ENCODE measurements at regions not wholly inside any gene's neighbourhood (a gene's known extent, or its start where the extent isn't known, plus 50 kb on each side); places are given as distances from the start of the nearest gene placed in this dataset.
"Not testable (repeated sequence)": the region's sequence is repeated elsewhere in the genome, so short reads cannot be mapped to it uniquely, and the experiment has no call there.

DNA sequence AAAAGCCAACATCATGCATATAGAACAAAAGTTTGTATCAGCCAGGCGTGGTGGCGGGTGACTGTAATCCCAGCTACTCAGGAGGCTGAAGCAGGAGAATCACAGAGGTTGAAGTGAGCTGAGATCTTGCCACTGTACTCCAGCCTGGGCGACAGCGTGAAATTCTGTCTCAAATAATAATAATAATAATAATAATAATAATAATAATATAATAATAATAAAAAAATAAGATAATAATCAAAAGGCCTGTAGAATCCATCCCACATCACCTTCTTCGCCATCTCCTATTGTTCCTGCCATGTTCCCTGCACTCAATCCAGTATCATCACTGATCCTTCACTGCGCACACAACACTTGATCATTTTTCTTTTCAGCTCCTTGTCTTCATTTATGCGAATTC, 619.3 kb upstream of the ADARB2 start:
- Mint-ChIP-seq H3K27me3 (no peaks in the 10 kb centered on the region), H3K9me3 (peaks cover 29% of the 10 kb centered on the region), H3K4me1 (ENCODE audit: low read depth) (no peaks in the 10 kb centered on the region), H3K4me3 (no peak overlapping the region), H3K36me3 (ENCODE audit: low read depth) (no peaks in the 10 kb centered on the region), H3K27ac (no peak overlapping the region)
- intact Hi-C loops (cut with micrococcal nuclease) = no loop called here

DNA sequence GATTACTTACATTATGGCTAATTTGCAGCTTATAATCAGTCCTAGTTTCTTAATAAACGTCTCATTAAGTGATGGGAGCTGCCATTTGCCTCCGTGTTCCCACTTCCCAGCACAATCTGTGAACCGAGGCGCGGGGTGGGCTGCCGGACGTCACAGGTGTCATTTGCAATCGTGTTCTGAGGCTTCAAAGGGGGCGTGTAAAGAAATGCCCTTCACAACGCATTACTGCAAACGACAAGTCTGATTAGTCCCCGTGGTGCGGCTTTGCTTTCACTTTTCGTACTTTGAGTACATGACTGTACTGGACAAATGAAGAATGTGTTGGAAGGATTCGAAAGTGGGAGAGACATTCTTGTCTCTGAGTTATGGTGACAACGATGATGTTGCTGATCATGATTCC, 614.2 kb upstream of the ADARB2 start:
- peaks cover 2% of the 10 kb centered on the region for H3K9me3 Mint-ChIP-seq
- no peaks in the 10 kb centered on the region for H3K27me3 Mint-ChIP-seq
- intact Hi-C loops (cut with micrococcal nuclease) = no loop called here
- H3K36me3 Mint-ChIP-seq (ENCODE audit: low read depth) = no peaks in the 10 kb centered on the region
- H3K4me1 Mint-ChIP-seq (ENCODE audit: low read depth) = no peaks in the 10 kb centered on the region
- no peak overlapping the region for H3K27ac Mint-ChIP-seq
- H3K4me3 Mint-ChIP-seq = no peak overlapping the region

DNA sequence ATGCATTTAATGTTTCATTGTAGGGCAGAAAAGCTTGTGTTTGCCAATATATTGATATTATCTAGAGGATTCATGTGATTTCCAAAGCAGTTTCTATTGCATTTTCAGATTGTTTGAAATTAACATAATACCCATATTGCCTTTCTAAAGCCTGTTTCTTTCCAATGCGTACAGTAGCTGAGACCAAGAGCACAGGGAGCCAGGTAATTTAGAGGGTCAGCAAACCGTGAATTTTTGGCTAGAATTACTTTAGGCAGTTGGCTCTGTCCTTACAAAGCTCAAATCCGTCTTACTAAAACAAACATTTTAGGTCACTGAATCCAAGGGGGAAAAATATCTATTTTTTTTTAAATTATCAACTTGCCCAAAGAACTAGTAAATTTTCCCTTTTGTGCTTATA, 604.9 kb upstream of the ADARB2 start:
- Mint-ChIP-seq H3K27ac (no peak overlapping the region), H3K27me3 (no peaks in the 10 kb centered on the region), H3K4me3 (no peak overlapping the region), H3K9me3 (peaks cover 8% of the 10 kb centered on the region), H3K36me3 (ENCODE audit: low read depth) (no peaks in the 10 kb centered on the region), H3K4me1 (ENCODE audit: low read depth) (no peaks in the 10 kb centered on the region)
- intact Hi-C loops (cut with micrococcal nuclease) = no loop called here

DNA sequence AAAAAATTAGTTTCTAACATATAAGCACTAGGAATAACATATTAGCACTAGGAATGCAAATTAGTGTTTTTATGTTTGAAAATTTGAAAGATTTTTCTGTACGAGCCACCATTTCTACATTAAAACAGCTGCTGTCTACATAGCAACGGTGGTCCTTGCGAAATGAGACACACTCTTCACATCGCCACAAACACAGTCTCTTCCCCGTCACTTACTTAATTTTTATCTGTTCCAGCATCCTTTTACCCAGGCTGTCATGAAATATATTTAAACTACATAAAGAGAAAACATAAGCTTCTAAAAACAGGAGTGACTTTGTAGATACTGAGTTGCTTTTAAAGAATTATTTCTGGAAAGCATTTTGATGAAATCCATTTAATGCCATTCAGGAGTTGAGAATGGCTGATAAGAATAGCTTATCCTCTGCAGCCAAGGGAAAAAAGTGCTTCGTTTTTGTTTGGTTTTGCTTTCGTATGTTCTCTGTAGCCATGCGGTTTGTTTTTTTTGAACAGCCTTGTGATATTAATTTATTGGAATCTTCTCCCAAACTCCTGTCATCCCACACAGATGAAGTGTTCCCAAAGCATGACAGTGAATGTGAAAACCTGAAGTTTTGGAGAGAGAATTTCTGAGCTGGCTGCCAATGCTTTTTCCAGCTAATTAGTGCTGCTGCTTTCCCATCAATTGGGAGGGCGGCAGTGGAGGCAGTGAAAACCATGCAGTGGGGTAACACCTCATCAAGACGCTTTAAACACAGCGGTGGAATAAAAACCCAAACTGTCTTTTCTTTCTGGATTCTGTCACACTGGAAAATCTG, 603.7 kb upstream of the ADARB2 start:
- no peak overlapping the region for H3K4me3 Mint-ChIP-seq
- intact Hi-C loops (cut with micrococcal nuclease) = no loop called here
- H3K36me3 Mint-ChIP-seq (ENCODE audit: low read depth) = no peaks in the 10 kb centered on the region
- no peaks in the 10 kb centered on the region for H3K4me1 Mint-ChIP-seq (ENCODE audit: low read depth)
- H3K27me3 Mint-ChIP-seq = no peaks in the 10 kb centered on the region
- no peak overlapping the region for H3K27ac Mint-ChIP-seq
- peaks cover 8% of the 10 kb centered on the region for H3K9me3 Mint-ChIP-seq

DNA sequence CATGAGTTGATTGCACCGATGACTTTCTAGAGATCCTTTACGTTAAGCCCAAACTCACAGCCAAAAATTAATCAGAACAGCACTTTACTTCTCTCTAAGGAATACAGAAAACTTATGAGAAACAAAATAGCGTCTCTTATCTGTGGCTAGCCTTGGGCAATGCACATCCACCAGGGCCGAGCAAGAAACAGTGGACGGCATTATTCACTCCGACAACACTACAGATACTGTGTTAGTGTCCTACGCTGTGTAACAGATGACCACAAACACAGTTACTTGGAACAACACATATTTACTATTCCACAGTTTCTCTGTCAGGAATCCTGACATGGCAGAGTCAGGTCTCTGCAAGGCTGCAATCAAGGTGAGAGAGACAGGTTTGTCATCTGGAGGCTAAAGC, 598.3 kb upstream of the ADARB2 start:
- H3K27ac Mint-ChIP-seq = no peak overlapping the region
- intact Hi-C loops (cut with micrococcal nuclease) = no loop called here
- H3K4me3 Mint-ChIP-seq = no peak overlapping the region
- no peaks in the 10 kb centered on the region for H3K36me3 Mint-ChIP-seq (ENCODE audit: low read depth)
- H3K9me3 Mint-ChIP-seq = peaks cover 8% of the 10 kb centered on the region
- no peaks in the 10 kb centered on the region for H3K4me1 Mint-ChIP-seq (ENCODE audit: low read depth)
- H3K27me3 Mint-ChIP-seq = no peaks in the 10 kb centered on the region

DNA sequence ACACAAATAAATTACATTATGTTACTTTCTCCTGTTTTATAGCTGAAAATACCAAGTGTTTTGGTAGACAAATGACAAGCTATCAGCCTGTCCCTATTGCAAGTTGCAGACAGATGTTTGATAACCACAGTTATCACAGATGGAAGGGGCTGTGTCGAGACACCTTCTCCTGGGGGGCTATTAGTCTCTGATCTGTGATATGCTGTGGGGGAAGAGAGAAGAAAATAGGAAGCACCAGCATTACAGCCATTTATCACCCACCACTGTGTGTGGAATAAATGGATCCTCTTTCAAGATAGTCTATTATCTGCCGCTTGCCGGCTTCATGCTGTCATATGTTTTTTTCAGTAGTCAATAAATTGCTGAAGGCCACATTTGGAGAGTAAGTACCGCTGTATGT, 597.2 kb upstream of the ADARB2 start:
- H3K27me3 Mint-ChIP-seq = no peaks in the 10 kb centered on the region
- no peaks in the 10 kb centered on the region for H3K4me1 Mint-ChIP-seq (ENCODE audit: low read depth)
- no peaks in the 10 kb centered on the region for H3K36me3 Mint-ChIP-seq (ENCODE audit: low read depth)
- intact Hi-C loops (cut with micrococcal nuclease) = no loop called here
- no peak overlapping the region for H3K27ac Mint-ChIP-seq
- H3K4me3 Mint-ChIP-seq = no peak overlapping the region
- peaks cover 10% of the 10 kb centered on the region for H3K9me3 Mint-ChIP-seq

DNA sequence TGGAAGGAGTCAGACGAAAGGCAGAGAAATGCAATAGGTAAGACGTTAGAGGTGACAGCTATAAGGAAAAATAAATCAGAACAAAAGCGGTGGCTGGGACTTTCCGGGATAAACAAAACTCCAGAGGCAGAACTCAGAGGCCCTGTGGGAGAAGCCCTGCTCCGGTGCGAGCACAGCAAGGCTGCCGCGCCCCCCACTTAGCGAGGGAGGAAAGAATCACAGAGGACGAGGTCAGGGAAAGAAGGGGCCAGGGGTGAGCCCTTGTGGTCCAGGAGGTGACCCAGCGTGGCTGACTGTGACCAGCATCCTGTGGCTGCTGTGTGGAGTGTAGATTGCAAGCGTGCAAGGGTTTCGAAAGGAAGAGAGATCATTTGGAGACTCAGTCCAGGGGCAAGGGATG, 591.8 kb upstream of the ADARB2 start:
- no peaks in the 10 kb centered on the region for H3K27me3 Mint-ChIP-seq
- H3K36me3 Mint-ChIP-seq (ENCODE audit: low read depth) = no peaks in the 10 kb centered on the region
- H3K4me3 Mint-ChIP-seq = no peak overlapping the region
- no peak overlapping the region for H3K27ac Mint-ChIP-seq
- H3K4me1 Mint-ChIP-seq (ENCODE audit: low read depth) = no peaks in the 10 kb centered on the region
- H3K9me3 Mint-ChIP-seq = peaks cover 15% of the 10 kb centered on the region
- intact Hi-C loops (cut with micrococcal nuclease) = no loop called here

DNA sequence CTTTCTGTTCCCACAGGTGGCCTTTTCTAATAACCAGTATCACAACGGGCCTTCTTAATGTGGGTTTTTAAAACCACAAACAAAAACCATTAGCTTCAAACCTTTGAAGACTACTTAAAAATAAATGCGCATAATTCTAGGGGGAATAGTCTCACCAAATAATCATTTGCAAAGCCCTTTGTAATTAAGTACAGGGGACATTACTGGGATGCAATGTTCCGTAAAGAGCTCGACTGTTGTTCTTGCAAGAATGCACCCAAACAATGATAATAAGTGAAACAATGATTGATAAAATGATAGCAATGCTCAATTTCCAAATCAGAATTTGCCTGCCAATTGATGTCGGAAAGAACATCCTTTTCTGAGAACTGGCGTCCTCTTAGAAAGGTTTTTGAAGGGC, 589.1 kb upstream of the ADARB2 start:
- intact Hi-C loops (cut with micrococcal nuclease) = no loop called here
- H3K4me1 Mint-ChIP-seq (ENCODE audit: low read depth) = no peaks in the 10 kb centered on the region
- H3K36me3 Mint-ChIP-seq (ENCODE audit: low read depth) = no peaks in the 10 kb centered on the region
- no peaks in the 10 kb centered on the region for H3K27me3 Mint-ChIP-seq
- peaks cover 31% of the 10 kb centered on the region for H3K9me3 Mint-ChIP-seq
- no peak overlapping the region for H3K4me3 Mint-ChIP-seq
- H3K27ac Mint-ChIP-seq = no peak overlapping the region

DNA sequence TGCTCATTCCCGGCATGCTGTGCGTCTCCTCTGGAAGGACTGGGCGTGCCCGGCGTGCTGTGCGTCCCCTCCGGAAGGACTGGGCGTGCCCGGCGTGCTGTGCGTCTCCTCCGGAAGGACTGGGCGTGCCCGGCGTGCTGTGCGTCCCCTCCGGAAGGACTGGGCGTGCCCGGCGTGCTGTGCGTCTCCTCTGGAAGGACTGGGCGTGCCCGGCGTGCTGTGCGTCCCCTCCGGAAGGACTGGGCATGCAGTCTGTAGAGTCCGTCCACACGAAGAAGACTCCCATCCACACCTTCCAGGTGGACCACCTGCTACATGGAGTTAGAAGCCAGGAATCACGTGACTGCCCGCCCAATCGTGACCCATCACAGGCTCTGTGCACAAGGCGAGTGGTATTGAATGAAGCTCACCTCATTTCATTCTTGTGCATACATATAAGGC, 577.7 kb upstream of the ADARB2 start:
- intact Hi-C loops (cut with micrococcal nuclease); H3K27ac Mint-ChIP-seq: not testable (repeated sequence)

DNA sequence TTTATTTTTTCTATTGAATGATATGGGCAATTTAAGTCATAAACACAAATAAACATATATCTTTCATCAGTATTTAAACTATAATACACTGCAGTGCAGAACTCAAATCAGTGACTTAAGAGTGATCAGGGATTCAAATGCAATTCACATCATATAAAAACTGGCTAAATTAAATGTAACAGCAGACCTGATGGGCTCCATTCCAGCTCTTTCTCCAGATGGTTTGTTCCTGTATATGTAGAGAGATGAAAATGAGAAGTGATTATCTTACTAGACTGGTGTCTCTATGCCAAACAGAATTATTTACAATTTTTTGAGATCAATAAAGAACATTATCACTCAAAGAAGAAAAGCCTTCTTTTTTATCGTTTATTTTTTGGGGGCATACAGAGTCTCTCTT, 568.8 kb upstream of the ADARB2 start:
- no peaks in the 10 kb centered on the region for H3K4me1 Mint-ChIP-seq (ENCODE audit: low read depth)
- intact Hi-C loops (cut with micrococcal nuclease) = no loop called here
- no peaks in the 10 kb centered on the region for H3K27me3 Mint-ChIP-seq
- H3K9me3 Mint-ChIP-seq = peaks cover 20% of the 10 kb centered on the region
- H3K4me3 Mint-ChIP-seq = no peak overlapping the region
- no peaks in the 10 kb centered on the region for H3K36me3 Mint-ChIP-seq (ENCODE audit: low read depth)
- H3K27ac Mint-ChIP-seq = no peak overlapping the region

More for the DNA sequence above, 577.7 kb upstream of the ADARB2 start:
- H3K27me3 Mint-ChIP-seq; H3K4me3 Mint-ChIP-seq; H3K36me3 Mint-ChIP-seq (ENCODE audit: low read depth); H3K4me1 Mint-ChIP-seq (ENCODE audit: low read depth): not testable (repeated sequence)
- H3K9me3 Mint-ChIP-seq = peaks cover 28% of the 10 kb centered on the region

DNA sequence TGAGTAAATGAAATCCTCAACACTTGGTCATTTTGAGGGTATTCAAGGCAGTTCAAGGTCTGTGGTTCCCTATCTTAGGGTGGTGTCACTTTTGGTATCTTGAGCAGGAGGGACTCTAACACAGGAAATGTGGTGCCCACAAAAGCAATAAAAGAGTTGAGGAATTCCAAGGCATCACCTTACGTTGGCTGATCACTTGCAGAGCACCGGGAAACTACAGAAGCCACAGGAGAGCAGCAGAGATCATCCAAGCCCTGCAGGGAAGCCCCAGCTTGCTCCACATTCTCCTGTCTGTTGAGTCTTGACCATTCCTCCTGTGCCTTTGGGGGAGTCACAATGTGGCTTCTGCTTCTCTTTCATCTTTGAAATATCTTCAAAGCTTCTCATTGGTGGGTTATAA, 565.8 kb upstream of the ADARB2 start:
- H3K9me3 Mint-ChIP-seq = peaks cover 20% of the 10 kb centered on the region
- H3K27ac Mint-ChIP-seq = no peak overlapping the region
- intact Hi-C loops (cut with micrococcal nuclease) = no loop called here
- no peaks in the 10 kb centered on the region for H3K36me3 Mint-ChIP-seq (ENCODE audit: low read depth)
- no peaks in the 10 kb centered on the region for H3K27me3 Mint-ChIP-seq
- no peaks in the 10 kb centered on the region for H3K4me1 Mint-ChIP-seq (ENCODE audit: low read depth)
- H3K4me3 Mint-ChIP-seq = no peak overlapping the region

DNA sequence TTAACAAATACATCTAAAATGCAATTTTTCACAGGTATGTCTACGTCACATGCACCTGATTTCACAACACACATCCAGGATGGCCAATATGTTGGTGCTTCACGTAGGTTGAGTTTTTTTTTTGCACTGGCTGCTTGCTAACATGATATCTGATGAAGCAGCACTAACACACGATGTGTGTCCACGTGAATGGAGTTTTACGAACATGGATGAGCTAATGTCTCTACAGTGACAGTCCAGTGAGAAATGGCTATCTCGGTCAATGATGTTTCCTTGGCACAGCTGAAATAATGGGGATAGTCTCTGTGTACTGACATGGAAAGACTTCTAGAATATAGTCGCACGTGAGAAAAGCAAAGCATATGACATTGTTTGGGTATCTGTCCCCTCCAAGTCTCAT, 563.9 kb upstream of the ADARB2 start:
- Mint-ChIP-seq H3K4me3 (no peak overlapping the region), H3K4me1 (ENCODE audit: low read depth) (no peaks in the 10 kb centered on the region), H3K36me3 (ENCODE audit: low read depth) (no peaks in the 10 kb centered on the region), H3K9me3 (peaks cover 20% of the 10 kb centered on the region), H3K27ac (no peak overlapping the region), H3K27me3 (no peaks in the 10 kb centered on the region)
- intact Hi-C loops (cut with micrococcal nuclease) = no loop called here

DNA sequence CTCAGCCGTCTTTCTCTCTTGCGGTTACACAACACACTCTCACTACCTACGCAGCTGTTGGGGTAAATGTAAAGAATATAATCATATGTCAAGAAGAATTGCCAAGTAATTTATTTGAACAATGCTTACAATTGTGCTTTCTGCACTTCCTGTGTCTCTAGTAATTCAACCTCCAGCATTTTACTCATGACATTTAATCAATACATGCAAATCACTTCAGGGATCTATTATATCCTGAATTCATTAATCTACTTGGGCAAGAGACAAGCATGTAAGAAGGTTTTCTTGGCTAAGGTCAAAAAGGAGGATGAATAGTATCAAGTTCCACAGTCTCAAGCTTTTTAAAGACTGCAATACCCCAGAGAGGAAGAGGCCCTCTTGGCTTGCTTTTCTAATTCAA, 562.9 kb upstream of the ADARB2 start:
- intact Hi-C loops (cut with micrococcal nuclease) = no loop called here
- H3K9me3 Mint-ChIP-seq = peaks cover 20% of the 10 kb centered on the region
- no peaks in the 10 kb centered on the region for H3K27me3 Mint-ChIP-seq
- H3K4me1 Mint-ChIP-seq (ENCODE audit: low read depth) = no peaks in the 10 kb centered on the region
- H3K36me3 Mint-ChIP-seq (ENCODE audit: low read depth) = no peaks in the 10 kb centered on the region
- H3K27ac Mint-ChIP-seq = no peak overlapping the region
- H3K4me3 Mint-ChIP-seq = no peak overlapping the region

DNA sequence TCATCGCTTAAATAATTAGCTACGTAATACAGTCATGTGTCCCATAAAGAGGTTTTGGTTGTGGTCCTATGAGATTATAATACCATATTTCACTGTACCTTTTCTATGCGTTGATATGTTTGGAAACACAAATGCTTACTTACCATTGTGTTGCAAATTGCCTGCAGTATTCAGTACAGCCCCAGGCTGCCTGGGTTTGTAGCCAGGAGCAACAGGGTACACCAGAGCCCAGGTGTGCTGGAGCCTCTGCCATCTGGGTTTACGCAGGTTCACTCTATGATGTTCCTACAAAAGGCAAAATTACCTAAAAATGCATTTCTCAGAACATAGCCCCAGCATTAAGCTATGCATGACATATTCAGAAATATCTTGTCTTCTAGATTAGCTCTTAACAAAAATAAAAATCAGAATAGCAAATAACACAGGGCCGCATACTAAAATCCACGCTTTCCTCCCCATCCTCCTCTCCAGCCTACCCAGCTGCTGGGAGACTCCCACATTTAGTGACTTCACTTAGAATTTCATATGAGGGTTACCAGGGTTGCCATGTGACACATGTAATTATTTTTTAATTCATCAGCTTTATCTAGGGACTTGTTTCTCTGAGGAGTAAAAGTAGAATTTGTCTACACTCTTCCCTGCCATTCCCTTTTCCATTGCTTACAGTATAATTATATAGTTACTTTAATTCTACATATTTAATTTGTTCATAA, 559.0 kb upstream of the ADARB2 start:
- Mint-ChIP-seq H3K4me1 (ENCODE audit: low read depth) (no peaks in the 10 kb centered on the region), H3K27me3 (no peaks in the 10 kb centered on the region), H3K9me3 (peaks cover 2% of the 10 kb centered on the region), H3K27ac (no peak overlapping the region), H3K4me3 (no peak overlapping the region), H3K36me3 (ENCODE audit: low read depth) (no peaks in the 10 kb centered on the region)
- intact Hi-C loops (cut with micrococcal nuclease) = no loop called here

DNA sequence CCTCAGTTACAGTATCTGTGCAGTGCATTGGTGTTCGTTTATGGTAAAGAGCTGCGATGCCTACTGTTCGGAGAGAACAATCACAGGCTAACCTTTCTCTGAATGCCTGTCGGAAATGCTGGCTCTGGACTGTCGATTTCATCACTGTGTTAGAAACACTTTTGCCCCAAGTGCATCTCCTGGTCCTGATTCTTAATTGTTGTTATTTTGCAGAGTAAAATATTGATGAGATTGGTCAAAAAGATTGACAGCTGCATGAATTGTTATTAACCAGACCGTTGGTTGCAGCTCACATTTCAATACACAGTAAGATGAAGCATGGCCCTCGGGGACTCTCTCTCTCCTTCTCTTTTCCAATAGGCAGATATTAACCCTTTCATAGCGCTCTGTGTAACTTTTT, 557.4 kb upstream of the ADARB2 start:
- no peak overlapping the region for H3K27ac Mint-ChIP-seq
- intact Hi-C loops (cut with micrococcal nuclease) = no loop called here
- H3K4me3 Mint-ChIP-seq = no peak overlapping the region
- H3K4me1 Mint-ChIP-seq (ENCODE audit: low read depth) = no peaks in the 10 kb centered on the region
- no peaks in the 10 kb centered on the region for H3K36me3 Mint-ChIP-seq (ENCODE audit: low read depth)
- H3K9me3 Mint-ChIP-seq = no peaks in the 10 kb centered on the region
- H3K27me3 Mint-ChIP-seq = no peaks in the 10 kb centered on the region

Data from dendritic cell treated with granulocyte-macrophage colony-stimulating factor and Interleukin-4, amounts not matched to agents 40 ng/mL and 50 ng/mL, for 4 days (primary cell).